ENCODE measurements at regions not wholly inside any gene's neighbourhood (a gene's known extent, or its start where the extent isn't known, plus 50 kb on each side); places are given as distances from the start of the nearest gene placed in this dataset.

DNA sequence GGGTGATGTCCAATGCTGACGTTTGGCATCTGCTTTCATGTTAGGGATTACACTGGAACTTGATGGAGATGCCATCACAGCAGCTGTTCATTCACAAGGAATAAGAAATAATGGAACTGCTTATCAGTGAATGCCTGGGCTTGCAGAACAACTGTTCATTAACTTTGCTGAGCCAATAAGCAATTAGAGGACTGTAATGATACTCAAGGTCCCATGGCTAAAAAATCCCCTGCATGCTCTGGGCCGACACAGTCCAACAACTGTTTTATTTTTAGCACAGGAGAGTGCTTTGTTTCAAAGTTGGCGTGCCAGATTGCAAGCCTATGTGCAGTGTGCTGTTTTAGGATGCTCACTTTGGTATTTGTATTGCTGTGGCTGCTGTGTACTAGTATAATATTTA is 408.0 kb upstream of the RGPD4 start:
- no peak for DNase-seq (ENCODE audit: low read depth in 4 of 4, low spot score in 3 of 4)

DNA sequence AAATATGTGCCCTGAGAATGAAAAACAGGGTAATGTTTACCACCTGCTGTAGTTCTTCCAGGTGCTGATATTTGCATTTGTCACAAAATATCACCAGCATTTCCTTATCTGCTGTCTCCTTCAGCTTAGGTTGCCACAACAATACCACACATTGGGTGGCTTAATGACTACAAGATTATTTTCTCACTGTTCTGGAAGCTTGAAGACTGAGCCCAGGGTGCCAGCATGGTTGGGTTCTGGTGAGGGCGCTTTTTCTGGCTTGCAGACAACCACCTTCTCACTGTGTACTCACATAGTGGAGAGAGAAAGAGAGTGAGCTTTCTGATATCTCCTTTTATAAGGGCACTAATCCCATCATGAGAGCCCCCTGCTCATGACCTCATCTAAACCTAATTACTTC is 407.5 kb upstream of the RGPD4 start:
- DNase-seq (ENCODE audit: low read depth in 4 of 4, low spot score in 3 of 4) = no peak

DNA sequence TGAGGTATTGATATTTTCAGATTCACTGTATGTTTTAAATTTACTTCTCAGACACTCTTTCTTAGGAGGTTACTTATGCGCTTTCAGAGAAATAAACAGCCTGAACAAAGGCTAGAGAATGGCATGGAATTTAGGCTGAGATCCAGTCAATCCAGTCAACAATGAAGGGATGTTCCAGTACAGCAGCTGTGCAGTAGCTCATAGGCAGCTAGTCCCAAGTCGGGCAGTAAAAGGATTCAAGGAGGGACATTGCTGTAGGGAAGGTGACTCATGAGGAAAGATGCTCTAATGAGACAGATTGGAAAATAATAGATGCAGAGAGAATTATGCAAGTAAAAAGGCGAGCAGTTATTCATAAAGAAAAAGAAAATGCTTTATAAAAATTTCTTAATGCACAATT is 397.9 kb upstream of the RGPD4 start:
- DNase-seq (ENCODE audit: low read depth in 4 of 4, low spot score in 3 of 4) = no peak

DNA sequence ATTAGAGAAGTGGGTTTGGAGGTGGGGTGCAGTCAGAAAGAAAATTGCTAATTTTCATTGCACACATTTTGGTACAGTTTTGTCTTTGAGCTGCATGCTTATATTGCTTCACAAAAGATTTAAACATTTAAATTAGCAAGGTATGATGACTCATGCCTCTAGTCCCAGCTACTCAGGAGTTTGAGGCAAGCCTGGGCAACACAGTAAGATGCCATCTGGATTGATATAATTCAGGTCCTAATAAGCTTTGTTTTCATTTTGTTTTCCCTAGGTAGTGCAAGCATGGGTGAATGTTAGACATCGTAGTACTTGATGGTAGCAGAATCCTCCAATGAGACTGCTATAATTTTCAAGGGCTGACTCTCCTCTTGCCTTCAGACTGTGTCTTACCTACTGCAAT is 396.7 kb upstream of the RGPD4 start:
- no peak for DNase-seq (ENCODE audit: low read depth in 4 of 4, low spot score in 3 of 4)

DNA sequence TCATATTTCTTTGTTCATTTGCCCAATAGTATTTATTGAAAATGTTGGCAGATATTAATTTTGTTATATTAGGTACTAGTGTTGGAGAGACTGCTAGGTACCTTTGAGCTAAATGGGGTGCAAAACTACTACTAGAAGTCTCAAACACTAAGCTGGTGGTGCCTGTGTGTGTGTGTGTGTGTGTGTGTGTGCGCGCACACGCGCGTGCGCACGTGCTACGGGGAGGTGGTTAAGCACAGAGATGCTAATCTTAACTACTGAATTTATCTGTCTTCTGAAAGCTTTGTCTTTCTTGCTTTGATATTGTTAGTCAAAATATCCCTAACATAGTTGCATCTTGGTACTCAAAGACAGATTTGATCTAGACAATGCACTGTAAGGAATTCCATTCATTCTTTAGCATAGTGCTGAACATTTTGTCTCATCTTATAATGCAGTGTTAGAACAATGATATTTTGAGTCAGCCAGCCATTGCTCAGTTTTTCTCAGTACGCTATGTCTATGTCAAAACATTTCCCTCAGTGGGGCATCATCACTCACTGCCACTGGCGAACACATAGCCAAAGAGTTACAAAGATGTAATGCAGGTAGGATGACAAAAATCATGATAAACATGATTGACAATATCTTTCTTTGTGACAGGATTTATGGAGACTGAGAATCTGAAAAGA is 396.0 kb upstream of the RGPD4 start:
- DNase-seq (ENCODE audit: low read depth in 4 of 4, low spot score in 3 of 4) = no peak

DNA sequence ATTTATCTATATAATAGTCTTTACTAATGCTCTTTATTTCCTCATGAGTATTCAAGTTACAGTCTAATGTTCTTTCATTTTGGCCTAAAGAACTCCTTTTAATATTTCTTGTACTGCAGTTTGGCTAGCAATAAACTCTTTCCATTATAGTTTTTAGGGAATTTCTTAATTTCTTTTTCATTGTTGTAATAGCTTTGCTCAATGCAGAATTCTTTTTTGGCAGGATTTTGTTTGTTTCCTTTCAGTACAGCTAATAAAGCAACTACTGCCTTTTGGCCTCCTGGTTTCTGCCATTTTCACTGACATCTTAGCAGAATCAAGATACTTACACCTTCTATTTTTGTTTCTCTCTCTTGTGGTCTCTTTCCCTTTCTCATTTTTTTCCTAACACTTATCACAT is 390.4 kb upstream of the RGPD4 start:
- DNase-seq (ENCODE audit: low read depth in 4 of 4, low spot score in 3 of 4) = no peak

DNA sequence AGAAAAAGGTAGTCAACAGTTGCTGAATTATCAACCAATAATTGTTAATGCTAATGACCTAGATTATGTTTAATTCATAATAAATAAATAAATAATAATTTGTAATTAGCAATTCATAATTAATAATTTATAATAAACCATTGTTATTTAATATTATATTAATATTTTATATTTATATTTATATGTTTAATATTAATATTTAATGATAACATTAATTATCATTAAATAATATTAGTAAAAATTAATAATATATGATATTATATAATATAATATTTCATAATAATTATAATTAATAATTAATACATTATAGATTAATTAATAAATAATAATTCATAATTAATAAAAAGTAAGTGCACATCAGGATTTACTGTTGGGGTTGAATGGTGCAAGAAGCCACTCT is 389.4 kb upstream of the RGPD4 start:
- DNase-seq (ENCODE audit: low read depth in 4 of 4, low spot score in 3 of 4) = no peak

DNA sequence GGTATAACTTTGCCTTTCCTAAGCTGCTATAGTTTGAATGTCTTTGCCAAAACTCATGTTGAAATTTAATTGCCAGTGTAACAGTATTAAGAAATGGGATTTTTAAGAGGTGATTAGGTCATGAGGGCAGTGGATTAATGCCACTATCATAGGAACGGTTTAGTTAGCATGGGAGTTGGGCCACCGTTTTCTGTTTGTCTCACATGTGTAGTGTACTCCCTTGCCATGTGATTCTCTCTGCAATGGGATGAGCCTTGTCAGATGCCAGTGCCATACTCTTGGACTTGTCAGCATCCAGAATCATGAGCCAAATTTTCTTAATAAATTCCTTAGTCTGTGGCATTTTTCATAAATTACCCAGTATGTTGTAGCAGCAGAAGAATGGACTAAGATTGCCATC is 388.9 kb upstream of the RGPD4 start:
- no peak for DNase-seq (ENCODE audit: low read depth in 4 of 4, low spot score in 3 of 4)

DNA sequence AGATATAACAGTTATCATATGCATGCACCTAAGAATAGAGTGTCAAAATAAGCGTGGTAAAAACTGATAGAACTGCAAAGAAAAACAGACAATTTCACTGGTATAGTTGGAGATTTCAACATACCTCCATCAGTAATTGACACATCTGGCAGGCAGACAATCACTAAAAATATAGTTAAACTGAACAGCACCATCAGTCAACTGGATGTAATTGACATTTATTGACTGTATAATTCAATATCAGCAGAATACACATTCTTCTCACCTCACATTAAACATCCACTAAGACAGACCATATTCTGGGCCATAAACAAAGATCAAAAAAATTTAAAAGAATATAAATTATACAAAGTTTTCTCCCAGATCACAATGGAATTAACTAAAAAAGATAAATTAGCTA is 378.5 kb upstream of the RGPD4 start:
- DNase-seq (ENCODE audit: low read depth in 4 of 4, low spot score in 3 of 4) = no peak

DNA sequence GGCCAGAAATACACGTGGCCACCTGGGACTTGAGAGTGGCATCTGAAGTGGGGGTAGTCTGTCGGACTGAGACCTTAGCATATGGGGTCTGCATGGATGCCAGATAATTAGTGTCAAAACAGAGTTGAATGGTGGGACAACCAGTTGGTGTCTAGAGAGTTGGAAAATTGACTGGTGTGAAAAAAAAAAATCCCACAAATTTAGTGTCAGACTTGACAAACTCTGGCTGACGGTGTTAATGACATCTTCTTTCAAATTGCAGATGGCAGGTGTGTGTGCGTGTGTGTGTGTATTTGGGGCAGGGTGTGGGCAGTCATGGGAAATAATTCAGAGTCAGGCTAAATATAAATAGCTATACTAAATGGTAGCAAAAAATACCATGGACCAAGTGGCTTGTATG is 365.4 kb upstream of the RGPD4 start:
- DNase-seq (ENCODE audit: low read depth in 4 of 4, low spot score in 3 of 4) = no peak

DNA sequence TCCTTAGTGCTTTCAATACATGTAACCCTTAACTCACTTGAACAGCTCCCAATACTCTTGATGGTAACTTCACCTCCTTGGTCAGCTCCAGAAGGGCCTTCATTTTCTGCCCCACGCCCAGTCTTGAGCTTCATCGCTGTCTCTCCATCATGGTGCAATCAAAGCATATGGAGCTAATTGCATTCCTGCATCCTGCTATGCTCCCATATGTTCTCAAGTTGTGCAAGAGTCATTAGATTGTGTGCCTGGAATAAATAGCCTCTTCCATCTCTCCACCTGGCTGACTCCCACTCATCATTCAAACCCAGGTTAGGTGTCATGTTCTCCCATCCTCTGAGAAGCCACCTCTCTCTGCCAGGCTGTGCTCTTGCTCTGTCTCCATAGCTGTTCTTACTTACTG is 364.5 kb upstream of the RGPD4 start:
- DNase-seq (ENCODE audit: low read depth in 4 of 4, low spot score in 3 of 4) = no peak

DNA sequence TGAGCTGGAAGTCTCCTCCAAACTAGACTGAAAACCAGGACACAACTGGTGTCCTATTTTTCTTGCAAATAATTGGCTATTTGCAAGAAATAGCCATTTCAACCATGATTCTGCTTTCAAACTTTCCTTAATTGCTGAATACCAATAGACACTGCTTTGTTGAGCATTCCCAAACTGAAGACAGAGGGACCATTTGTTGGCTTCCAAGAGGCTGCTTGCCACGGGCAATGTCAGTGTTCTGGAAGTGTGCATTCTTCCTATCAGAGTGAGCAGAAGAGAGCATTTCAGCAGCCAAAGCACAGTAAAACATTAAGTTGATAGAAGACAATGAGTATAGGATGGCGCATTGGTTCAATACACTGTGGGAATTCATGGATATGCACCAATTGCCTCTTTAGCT is 360.5 kb upstream of the RGPD4 start:
- DNase-seq (ENCODE audit: low read depth in 4 of 4, low spot score in 3 of 4) = no peak

DNA sequence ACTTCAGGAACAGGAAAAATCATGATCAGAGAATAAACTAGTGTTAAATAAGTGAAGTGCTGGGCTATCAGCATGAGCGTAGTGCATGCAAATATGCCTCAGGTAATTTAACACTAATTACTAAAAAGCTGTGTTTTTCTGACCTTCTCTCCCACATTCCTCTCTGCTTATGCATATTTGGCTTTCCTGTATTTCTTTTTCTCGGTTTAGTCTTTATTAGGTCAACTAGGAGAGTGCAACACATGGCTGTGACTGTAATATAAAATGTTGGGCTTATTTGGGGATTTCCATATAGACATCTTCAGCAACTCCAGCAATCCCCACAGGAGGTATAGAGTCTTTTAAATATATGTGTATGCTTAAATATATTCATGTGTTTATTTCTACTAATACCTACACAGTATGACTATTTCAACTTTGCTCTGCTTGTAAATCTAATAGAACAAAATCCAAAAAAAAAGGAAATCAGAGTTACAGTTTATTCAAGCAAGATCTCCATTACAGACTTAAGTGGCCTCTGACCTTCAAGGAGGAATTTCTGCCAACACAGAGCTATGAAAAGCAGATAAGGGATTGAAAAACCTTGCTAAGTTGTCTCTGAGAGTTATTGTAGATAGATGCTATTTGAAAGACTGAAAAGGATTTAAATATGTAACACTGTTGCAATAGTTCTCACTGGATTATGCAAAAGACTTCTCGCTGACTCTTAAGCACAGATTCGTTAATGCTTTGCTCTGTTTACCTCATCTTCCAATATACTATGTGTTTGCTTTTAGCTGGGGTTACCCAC is 359.5 kb upstream of the RGPD4 start:
- DNase-seq (ENCODE audit: low read depth in 4 of 4, low spot score in 3 of 4) = no peak

DNA sequence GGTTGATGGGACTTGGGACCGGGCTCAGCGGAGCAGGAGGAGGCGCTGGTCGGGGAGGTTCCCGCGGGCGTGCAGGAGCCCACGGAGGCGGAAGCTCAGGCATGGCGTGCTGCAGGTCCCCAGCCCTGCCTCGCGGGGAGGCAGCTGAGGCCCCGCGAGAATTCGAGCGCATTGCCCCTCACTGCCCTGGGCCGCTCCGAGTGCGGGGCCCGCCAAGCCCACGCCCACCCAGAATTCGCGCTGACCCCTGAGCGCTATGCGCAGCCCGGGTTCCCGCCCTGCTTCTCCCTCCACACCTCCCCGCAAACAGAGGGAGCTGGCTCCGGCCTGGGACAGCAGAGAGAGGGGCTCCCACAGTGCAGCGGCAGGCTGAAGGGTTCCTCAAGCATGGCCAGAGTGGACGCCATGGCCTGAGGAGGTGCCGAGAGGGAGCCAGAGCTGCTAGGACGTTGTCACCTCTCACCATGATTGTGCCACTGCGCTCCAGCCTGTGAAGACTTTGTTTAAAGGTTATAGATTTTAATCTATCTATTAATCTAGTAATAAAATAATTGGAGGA is 357.2 kb upstream of the RGPD4 start:
- no peak for DNase-seq (ENCODE audit: low read depth in 4 of 4, low spot score in 3 of 4)

DNA sequence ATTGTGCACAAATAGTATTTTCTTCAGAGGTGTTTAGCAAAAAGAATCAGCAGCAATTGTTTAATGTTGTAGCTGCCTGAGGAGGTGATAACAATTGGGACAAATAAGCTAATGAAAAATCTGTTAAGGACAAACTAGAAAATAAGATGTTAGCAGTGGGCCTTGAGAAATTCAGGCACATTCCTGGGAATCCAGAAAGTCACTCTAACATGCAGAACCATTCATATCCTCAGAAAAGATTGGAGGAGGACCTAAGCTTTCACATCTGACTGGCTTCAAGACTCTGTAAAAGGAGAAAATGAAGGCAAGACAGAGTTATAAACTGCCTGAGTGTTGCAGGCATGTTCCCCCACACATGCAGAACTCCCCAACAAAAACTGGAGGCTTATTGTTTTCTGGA is 353.5 kb upstream of the RGPD4 start:
- DNase-seq (ENCODE audit: low read depth in 4 of 4, low spot score in 3 of 4) = no peak

DNA sequence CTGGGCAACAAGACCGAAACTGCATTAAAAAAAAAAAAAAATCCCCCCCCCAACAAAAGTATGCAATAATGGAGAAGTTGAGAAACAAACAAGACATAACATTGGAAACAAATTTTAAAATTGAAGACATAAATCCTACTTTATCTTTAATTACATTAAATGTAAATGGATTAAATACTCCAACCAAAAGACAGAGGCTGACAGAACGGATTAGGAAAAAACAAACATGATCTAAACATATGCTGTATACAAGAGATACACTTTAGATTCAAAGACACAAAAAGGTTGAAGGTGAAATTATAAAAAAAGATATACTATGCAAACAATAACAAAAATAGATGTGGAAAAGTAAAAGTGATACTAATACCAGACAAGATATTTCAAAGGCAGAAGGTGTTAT is 350.8 kb upstream of the RGPD4 start:
- no peak for DNase-seq (ENCODE audit: low read depth in 4 of 4, low spot score in 3 of 4)

DNA sequence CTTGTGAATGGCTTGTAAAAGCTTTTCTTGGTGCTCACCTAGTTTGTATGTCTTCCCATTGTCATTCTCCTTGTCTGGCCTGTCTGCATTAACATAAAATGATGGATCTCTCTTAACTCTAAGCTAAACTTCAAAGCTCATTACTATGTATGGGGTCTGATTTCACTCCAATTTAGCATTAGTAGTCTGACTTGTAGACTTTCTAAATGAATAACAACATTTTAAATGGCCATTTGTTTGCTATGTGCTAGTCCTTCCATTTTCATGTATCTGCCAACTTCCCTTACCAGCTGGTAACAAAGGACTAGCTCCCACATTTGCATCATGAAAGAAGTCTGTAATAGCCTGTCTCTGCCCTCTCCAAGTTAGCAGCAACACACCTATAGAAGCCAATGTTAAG is 324.2 kb upstream of the RGPD4 start:
- no peak for DNase-seq (ENCODE audit: low read depth in 4 of 4, low spot score in 3 of 4)

DNA sequence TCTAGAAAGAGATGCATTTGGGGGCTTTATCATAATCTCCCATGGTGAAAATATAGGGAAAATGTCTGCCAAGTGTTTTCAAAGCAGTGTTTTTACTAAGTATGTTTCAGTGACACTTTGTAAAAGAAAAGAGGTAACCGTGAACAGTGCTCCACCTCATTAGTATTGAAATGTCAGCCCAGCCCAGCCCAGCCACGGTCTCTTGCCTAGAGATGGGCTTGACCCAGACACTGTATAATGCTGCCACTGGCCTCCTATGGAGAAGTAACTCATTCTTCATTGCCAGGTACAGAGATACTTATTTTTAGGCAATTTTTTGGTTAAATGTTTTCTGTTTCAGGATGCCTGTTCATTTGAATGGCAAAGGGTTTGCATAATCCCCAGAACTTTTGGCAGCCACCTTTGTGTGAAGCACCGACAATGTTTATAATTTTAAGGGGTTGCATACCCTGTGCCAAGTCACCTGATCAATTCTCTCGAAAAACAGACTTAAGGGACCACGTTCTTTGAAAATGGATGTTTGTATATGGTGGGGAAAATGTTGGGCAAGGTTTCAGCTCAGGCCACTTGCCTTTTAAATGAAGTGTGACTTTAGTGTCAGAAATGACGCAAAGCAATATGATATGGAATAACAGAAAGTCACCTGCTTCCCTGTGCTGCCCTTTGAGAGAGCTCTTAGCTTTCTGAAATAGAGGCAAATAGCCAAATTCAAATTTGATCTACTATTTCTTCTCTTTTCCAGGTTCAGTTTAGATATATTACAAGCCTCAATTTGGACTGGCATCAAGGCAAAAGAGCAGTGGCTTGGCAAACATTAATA is 314.5 kb upstream of the RGPD4 start:
- DNase-seq (ENCODE audit: low read depth in 4 of 4, low spot score in 3 of 4) = no peak

DNA sequence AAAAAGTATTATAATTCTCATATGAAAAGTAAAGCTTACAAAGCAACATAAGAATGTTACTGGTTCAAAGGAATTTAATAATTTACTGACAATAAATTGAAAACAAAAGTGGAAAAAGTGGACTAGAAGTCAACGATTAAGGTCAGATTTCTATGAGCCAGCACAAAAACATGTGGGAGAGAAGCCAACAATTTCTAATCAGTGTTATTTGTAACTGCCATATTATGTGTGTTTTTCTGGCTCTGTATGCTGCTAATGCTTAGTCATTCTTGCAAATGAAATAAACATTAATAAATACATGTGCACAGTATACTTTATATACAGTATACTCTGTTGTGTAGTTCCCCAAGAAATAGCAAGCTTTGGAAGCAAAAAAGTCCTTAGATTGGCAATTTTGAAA is 301.3 kb upstream of the RGPD4 start:
- DNase-seq (ENCODE audit: low read depth in 4 of 4, low spot score in 3 of 4) = no peak

DNA sequence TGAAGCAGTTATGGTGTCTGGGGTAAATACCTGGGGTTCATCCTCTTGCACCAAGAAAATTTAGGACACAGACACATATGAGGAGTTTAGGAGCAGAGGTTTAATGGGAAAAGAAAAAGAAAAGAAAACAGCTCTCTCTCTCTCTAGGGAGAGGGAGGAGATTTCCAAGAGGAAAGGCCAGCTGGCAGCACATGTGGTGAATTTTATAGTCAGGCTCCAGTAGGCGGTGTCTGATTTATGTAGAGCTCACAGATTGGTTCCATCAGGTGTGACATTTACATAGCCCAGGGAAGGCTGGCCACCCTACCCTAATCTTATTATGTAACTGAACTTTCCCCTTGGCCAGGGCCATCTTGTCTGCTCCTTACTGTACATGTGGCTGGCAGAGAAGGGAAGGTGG is 297.5 kb upstream of the RGPD4 start:
- peak; percentile 23 to 43 (median 32) for DNase-seq (ENCODE audit: low read depth in 4 of 4, low spot score in 3 of 4)

DNA sequence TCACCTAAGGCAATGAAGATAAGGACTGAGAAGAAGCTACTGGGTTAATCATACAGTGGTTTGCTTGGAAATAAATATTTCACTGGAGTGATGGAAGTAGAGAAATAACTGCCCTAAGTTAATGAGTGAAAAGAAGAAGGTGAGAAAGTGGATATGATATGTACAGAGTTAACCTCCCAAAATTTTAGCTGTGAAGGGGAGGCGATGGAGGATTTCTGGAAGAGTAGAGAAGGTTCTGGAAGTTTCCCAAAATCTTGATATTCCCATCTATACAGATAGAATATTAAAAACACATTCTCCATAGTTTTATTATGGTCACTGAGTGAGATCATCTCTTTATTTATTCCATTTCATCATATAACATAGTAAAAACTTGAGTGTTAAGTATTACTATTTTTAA is 296.6 kb upstream of the RGPD4 start:
- no peak for DNase-seq (ENCODE audit: low read depth in 4 of 4, low spot score in 3 of 4)

Measured in left renal pelvis (tissue), 4 donors.